Activated CD4-positive, alpha-beta memory T cell treated with anti-CD3 and anti-CD28 coated beads for 36 hours (primary cell): ENCODE measurements at regions not wholly inside any gene's neighbourhood (a gene's known extent, or its start where the extent isn't known, plus 50 kb on each side); places are given as distances from the start of the nearest gene placed in this dataset.

Experiments used
- CTCF ChIA-PET: fragments of 350-600 bp; sonication (Branson Sonifier 250); formaldehyde crosslinking; loops from one replicate; lab custom pipeline; 2021; ENCODE audit warnings: antibody characterized with exemption, inconsistent platforms; lab: Charles Lee
- POLR2A ChIA-PET: fragments of 350-600 bp; sonication (Branson Sonifier 250); formaldehyde crosslinking; loops from one replicate; lab custom pipeline; 2021; ENCODE audit warnings: antibody characterized with exemption; lab: Charles Lee
- DNase-seq: peaks from one replicate; pipeline ENCODE4 v3.0.0-alpha.2; 2020
- H3K27ac Mint-ChIP-seq: one replicate; pipeline ENCODE4 v1.8.0; 2021; ENCODE audit warnings: mixed read lengths
- H3K27me3 Mint-ChIP-seq: one replicate; pipeline ENCODE4 v1.8.0; 2021; ENCODE audit warnings: mixed read lengths
- H3K36me3 Mint-ChIP-seq: one replicate; pipeline ENCODE4 v1.8.0; 2021; ENCODE audit warnings: mixed read lengths
- H3K4me1 Mint-ChIP-seq: one replicate; pipeline ENCODE4 v1.8.0; 2021; ENCODE audit warnings: low read depth, mixed read lengths
- H3K4me3 Mint-ChIP-seq: one replicate; pipeline ENCODE4 v1.8.0; 2021; ENCODE audit warnings: mild to moderate bottlenecking, mixed read lengths
- H3K9me3 Mint-ChIP-seq: one replicate; pipeline ENCODE4 v1.8.0; 2021; ENCODE audit warnings: mixed read lengths
- intact Hi-C: fragments of 100-400 bp; cut with micrococcal nuclease; formaldehyde crosslinking; loops from one replicate; pipeline ENCODE4 v1.15.1; 2023

GRCh38 chr10:4074545-4075407 is 289.8 kb upstream of the KLF6 start:
- Mint-ChIP-seq H3K36me3 (no peaks in the 10 kb centered on the region), H3K9me3 (no peaks in the 10 kb centered on the region), H3K4me1 (peaks cover 47% of the 10 kb centered on the region), H3K27me3 (no peaks in the 10 kb centered on the region), H3K27ac (peak overlapping the region; percentile 18), H3K4me3 (peak overlapping the region; percentile 49)
- intact Hi-C loops = loop anchor here (2.0 to 10.0 kb wide), 2 partner anchors 56 to 580 kb away; no protein-coding TSS in a partner anchor
- ChIA-PET CTCF (interaction anchor here (1.0 kb wide), 1 partner anchor 139 kb away, joined by 3 read pairs; no protein-coding TSS in a partner anchor), POLR2A (interaction anchor here (1.0 to 1.5 kb wide), 3 partner anchors 9 to 290 kb away, joined by 3 to 5 read pairs (median 3); partner anchors contain the start of gene KLF6)
- peak; percentile 53 for DNase-seq

GRCh38 chr10:4073912-4074311 is 288.9 kb upstream of the KLF6 start:
- intact Hi-C loops = loop anchor here (2.0 to 10.0 kb wide), 2 partner anchors 57 to 581 kb away; no protein-coding TSS in a partner anchor
- no peaks in the 10 kb centered on the region for H3K36me3 Mint-ChIP-seq

GRCh38 chr10:4070921-4071660 is 286.1 kb upstream of the KLF6 start:
- no peak for DNase-seq
- Mint-ChIP-seq H3K27ac (no peak overlapping the region), H3K36me3 (no peaks in the 10 kb centered on the region), H3K4me3 (no peak overlapping the region), H3K4me1 (peaks cover 23% of the 10 kb centered on the region), H3K27me3 (no peaks in the 10 kb centered on the region), H3K9me3 (no peaks in the 10 kb centered on the region)
- ChIA-PET POLR2A (no interaction called here), CTCF (interaction anchor here (0.6 kb wide), 1 partner anchor 18 kb away, joined by 3 read pairs; no protein-coding TSS in a partner anchor)
- intact Hi-C loops = loop anchor here (10.0 kb wide), 1 partner anchor 584 kb away; no protein-coding TSS in a partner anchor

More at GRCh38 chr10:4073912-4074311, 288.9 kb upstream of the KLF6 start:
- H3K9me3 Mint-ChIP-seq = no peaks in the 10 kb centered on the region
- H3K27me3 Mint-ChIP-seq = no peaks in the 10 kb centered on the region
- H3K27ac Mint-ChIP-seq = no peak overlapping the region
- no peak for DNase-seq
- ChIA-PET POLR2A (interaction anchor here (1.0 to 1.5 kb wide), 2 partner anchors 10 to 289 kb away, joined by 3 to 5 read pairs; partner anchors contain the start of gene KLF6), CTCF (no interaction called here)
- no peak overlapping the region for H3K4me3 Mint-ChIP-seq
- peaks cover 39% of the 10 kb centered on the region for H3K4me1 Mint-ChIP-seq

GRCh38 chr10:4070184-4070583 is 285.2 kb upstream of the KLF6 start:
- DNase-seq = no peak
- no peak overlapping the region for H3K4me3 Mint-ChIP-seq
- intact Hi-C loops = loop anchor here (10.0 kb wide), 1 partner anchor 585 kb away; no protein-coding TSS in a partner anchor
- ChIA-PET CTCF (no interaction called here), POLR2A (no interaction called here)
- H3K4me1 Mint-ChIP-seq = peaks cover 18% of the 10 kb centered on the region
- H3K9me3 Mint-ChIP-seq = no peaks in the 10 kb centered on the region
- H3K27me3 Mint-ChIP-seq = no peaks in the 10 kb centered on the region
- H3K36me3 Mint-ChIP-seq = no peaks in the 10 kb centered on the region
- no peak overlapping the region for H3K27ac Mint-ChIP-seq

DNA sequence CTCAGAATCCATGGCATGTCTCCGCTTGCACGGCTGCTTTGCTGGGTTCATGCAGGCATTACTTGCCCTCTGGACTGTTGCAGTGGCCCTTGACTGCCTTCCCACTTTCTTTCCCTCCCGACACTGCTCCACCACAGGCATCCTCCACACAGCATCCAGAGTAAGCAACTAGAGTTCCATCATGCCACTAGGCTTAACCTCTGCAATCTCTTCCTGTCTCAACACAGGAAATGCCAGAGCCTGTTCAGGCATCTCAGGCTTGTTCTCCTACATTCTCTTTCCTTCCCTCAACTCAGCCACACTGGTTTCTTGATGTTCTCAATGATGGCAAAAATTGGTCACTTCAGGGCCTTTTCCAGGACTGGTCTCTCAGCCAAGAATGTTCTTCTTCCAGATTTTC is 284.5 kb upstream of the KLF6 start:
- Mint-ChIP-seq H3K4me3 (no peak overlapping the region), H3K27me3 (no peaks in the 10 kb centered on the region), H3K36me3 (no peaks in the 10 kb centered on the region), H3K9me3 (no peaks in the 10 kb centered on the region), H3K27ac (no peak overlapping the region), H3K4me1 (peaks cover 11% of the 10 kb centered on the region)
- ChIA-PET POLR2A (no interaction called here), CTCF (no interaction called here)
- DNase-seq = no peak
- intact Hi-C loops = loop anchor here (5.0 kb wide), 2 partner anchors 122 to 192 kb away; no protein-coding TSS in a partner anchor

DNA sequence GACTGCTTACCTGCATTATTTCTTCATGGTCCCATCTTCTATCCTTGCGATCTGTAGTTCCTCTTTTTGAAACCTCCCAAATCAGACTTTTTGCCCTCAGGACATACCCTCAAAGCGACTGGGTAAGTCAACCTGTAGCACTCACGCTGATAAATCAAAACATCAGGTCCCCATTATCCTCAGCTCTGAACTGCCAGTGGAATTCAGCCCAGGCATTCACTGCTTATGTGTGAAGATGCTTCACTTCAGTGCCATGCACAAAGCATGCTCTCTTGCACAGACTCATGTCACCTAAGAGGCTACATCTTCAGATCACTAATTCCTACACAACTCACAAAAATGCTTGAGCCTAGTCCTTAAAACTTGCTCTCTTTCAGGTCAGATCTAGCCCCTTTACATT is 283.6 kb upstream of the KLF6 start:
- no peak overlapping the region for H3K27ac Mint-ChIP-seq
- no peaks in the 10 kb centered on the region for H3K9me3 Mint-ChIP-seq
- no peaks in the 10 kb centered on the region for H3K36me3 Mint-ChIP-seq
- peaks cover 3% of the 10 kb centered on the region for H3K4me1 Mint-ChIP-seq
- no peak for DNase-seq
- intact Hi-C loops = loop anchor here (5.0 kb wide), 2 partner anchors 121 to 191 kb away; no protein-coding TSS in a partner anchor
- ChIA-PET CTCF (no interaction called here), POLR2A (no interaction called here)
- H3K4me3 Mint-ChIP-seq = no peak overlapping the region
- no peaks in the 10 kb centered on the region for H3K27me3 Mint-ChIP-seq

DNA sequence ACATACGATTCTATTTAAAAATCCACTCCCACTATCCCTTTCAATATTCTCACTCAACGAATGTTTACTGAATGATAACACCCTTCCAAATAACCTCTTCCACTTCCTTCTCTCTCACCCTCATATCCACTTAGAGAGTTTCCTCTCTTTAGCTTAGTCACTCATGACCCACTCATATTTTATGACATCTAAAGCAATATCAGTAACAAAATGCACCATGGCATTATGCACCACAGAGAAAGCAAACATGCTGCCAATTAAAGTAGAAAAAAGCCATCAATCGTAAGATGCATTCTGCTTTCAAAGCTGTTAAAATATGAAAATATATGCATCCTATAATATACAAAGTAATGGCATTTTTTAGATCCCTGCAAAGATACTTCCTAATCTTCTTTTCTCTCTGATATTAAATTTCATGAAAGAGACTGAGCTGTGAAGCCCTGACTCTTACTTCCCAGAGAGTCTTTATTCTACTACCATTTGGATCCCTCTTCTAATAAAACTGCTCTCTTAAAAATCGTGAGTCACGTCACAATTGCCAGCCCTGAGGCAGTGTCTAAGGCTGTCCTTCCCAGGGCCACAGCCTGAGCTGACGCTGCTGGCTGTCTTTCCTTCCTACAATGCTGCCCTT is 283.0 kb upstream of the KLF6 start:
- ChIA-PET CTCF (interaction anchor here (1.2 kb wide), 1 partner anchor 276 kb away, joined by 3 read pairs; no protein-coding TSS in a partner anchor), POLR2A (no interaction called here)
- Mint-ChIP-seq H3K36me3 (no peaks in the 10 kb centered on the region), H3K27ac (no peak overlapping the region), H3K9me3 (no peaks in the 10 kb centered on the region), H3K27me3 (no peaks in the 10 kb centered on the region), H3K4me3 (no peak overlapping the region), H3K4me1 (peaks cover 3% of the 10 kb centered on the region)
- DNase-seq = no peak
- intact Hi-C loops = loop anchor here (2.0 to 5.0 kb wide), 6 partner anchors 35 to 257 kb away; no protein-coding TSS in a partner anchor

- H3K4me1 Mint-ChIP-seq = peaks cover 3% of the 10 kb centered on the region
- H3K27me3 Mint-ChIP-seq = no peaks in the 10 kb centered on the region
- intact Hi-C loops = loop anchor here (2.0 to 5.0 kb wide), 6 partner anchors 35 to 257 kb away; no protein-coding TSS in a partner anchor
- H3K9me3 Mint-ChIP-seq = no peaks in the 10 kb centered on the region
- ChIA-PET POLR2A (interaction anchor here (1.2 to 1.4 kb wide), 2 partner anchors 64 to 256 kb away, joined by 3 to 7 read pairs; no protein-coding TSS in a partner anchor), CTCF (interaction anchor here (1.2 kb wide), 1 partner anchor 277 kb away, joined by 3 read pairs; no protein-coding TSS in a partner anchor)
- H3K4me3 Mint-ChIP-seq = no peak overlapping the region
- DNase-seq = peak; percentile 57
- no peak overlapping the region for H3K27ac Mint-ChIP-seq
- no peaks in the 10 kb centered on the region for H3K36me3 Mint-ChIP-seq
These were observed 282.5 kb upstream of the KLF6 start for GRCh38 chr10:4067531-4067930.

DNA sequence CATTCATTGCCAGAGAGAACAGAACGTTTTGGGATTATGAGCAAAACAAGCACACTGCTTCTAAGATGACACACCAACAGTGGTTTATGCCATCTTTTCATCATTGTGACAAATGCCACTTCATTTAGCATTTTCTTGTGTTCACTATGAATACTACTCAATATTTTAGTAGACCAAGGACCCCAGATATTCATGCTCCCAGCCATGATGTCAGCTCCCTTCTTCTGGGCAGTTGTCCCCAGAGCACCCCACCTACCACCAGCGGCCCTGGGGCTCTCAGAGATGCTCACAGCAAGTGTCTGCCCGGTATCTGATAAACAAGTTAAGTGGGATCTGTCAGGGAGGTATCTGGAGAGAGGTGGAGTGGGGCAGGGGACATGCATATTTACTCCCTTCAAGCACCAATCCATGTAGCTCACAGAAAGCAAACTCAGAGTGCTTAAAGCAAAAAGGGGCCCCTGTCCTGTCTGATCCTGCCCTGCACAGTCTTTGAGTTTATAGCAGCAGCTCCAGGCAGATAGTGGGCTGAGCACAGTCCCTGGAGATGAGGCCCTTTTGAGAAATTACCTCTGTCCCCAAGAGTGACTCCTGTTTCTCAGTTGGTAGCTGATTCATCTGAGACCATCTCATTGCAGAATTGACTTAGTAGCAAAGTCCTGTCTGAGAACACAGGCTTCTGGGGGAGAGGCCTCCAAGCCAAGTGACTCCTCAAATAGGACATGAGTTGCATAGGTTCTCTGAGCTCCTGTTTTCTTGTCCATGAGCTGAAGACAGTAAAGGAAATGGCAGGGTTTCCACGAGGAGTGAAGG is 281.8 kb upstream of the KLF6 start:
- DNase-seq = peak; percentile 58
- CTCF ChIA-PET = interaction anchor here (0.7 to 1.2 kb wide), 2 partner anchors 30 to 278 kb away, joined by 3 read pairs; no protein-coding TSS in a partner anchor
- H3K36me3 Mint-ChIP-seq = no peaks in the 10 kb centered on the region
- H3K9me3 Mint-ChIP-seq = no peaks in the 10 kb centered on the region
- no peak overlapping the region for H3K4me3 Mint-ChIP-seq
- H3K27me3 Mint-ChIP-seq = no peaks in the 10 kb centered on the region
- H3K27ac Mint-ChIP-seq = no peak overlapping the region
- POLR2A ChIA-PET = interaction anchor here (1.2 to 1.4 kb wide), 2 partner anchors 65 to 256 kb away, joined by 3 to 7 read pairs; no protein-coding TSS in a partner anchor
- intact Hi-C loops = loop anchor here (2.0 to 5.0 kb wide), 6 partner anchors 34 to 256 kb away; no protein-coding TSS in a partner anchor
- H3K4me1 Mint-ChIP-seq = peaks cover 5% of the 10 kb centered on the region

- intact Hi-C loops = no loop called here
- no peaks in the 10 kb centered on the region for H3K36me3 Mint-ChIP-seq
- ChIA-PET POLR2A (no interaction called here), CTCF (no interaction called here)
- no peak for DNase-seq
- no peaks in the 10 kb centered on the region for H3K27me3 Mint-ChIP-seq
- no peak overlapping the region for H3K27ac Mint-ChIP-seq
- no peaks in the 10 kb centered on the region for H3K9me3 Mint-ChIP-seq
- H3K4me1 Mint-ChIP-seq = peaks cover 24% of the 10 kb centered on the region
- H3K4me3 Mint-ChIP-seq = no peak overlapping the region
These were observed 279.5 kb upstream of the KLF6 start for GRCh38 chr10:4064489-4064888.
